GM23248 (cell line): ENCODE measurements at regions not wholly inside any gene's neighbourhood (a gene's known extent, or its start where the extent isn't known, plus 50 kb on each side); places are given as distances from the start of the nearest gene placed in this dataset.

Experiments used
- EZH2 ChIP-seq: fragments of 200-600 bp; sonication (generic); IDR thresholded peaks from 2 replicates; pipeline ENCODE4 v1.6.1; 2018; ENCODE audit warnings: antibody characterized with exemption, mild to moderate bottlenecking; ENCODE audit not compliant: insufficient read depth, poor library complexity, severe bottlenecking
- EZH2phosphoT487 ChIP-seq: fragments of 200-600 bp; sonication (generic); IDR thresholded peaks from 2 replicates; pipeline ENCODE4 v1.6.1; 2018; ENCODE audit warnings: antibody characterized with exemption, moderate library complexity, mild to moderate bottlenecking, low read depth; ENCODE audit not compliant: insufficient read depth

DNA sequence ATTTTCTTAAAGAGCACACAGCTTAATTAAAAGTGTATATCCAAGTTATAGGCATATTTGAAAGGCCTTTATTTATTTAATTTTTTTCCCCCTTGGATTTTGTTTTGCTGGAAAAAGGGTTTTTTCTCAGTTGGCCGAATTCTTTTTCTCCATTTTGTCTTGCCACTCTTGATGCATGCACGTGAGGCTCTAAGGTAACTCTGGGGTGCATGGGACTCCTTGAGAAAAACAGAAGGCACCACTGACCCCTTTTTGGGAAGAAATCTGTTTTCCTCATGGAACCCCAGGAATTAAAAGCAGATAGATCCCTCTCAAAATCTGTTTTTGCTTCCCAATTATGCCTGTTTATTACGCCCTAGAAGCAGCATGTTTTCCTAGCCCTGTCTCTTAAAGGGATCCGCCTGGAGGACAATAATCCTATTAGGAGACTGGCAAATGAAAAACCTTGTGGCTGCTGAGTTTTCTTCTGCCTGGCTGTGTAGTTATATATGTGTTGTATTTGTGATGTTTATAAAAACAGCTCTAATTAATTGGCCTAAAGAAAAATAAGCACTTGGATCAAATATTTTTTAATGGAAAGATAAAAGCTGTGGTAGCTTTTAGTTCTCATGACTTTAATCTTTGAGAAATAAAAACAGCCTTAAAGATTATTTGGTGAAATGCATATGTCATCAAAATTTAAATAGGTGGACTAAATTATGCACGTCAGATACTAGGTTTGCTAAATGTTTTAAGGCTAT is 435.1 kb upstream of the CDH9 start:
- TF ChIP-seq EZH2 (no peak), EZH2phosphoT487 (no peak)
